ENCODE measurements at regions not wholly inside any gene's neighbourhood (a gene's known extent, or its start where the extent isn't known, plus 50 kb on each side); places are given as distances from the start of the nearest gene placed in this dataset.

GRCh38 chr1:56363007-56363770 lies 216.2 kb downstream of the PLPP3 start:
- no peak for TF ChIP-seq CTCF (conservative IDR thresholded peaks at IDR 0.05; ENCODE audit: low read depth)
- POLR2A ChIA-PET (ENCODE audit: low non-redundant PET), result no interaction called here
- no peak for DNase-seq (ENCODE audit: low spot score)
- no peak overlapping the region for H3K27ac ChIP-seq
- CTCF ChIA-PET, result no interaction called here

DNA sequence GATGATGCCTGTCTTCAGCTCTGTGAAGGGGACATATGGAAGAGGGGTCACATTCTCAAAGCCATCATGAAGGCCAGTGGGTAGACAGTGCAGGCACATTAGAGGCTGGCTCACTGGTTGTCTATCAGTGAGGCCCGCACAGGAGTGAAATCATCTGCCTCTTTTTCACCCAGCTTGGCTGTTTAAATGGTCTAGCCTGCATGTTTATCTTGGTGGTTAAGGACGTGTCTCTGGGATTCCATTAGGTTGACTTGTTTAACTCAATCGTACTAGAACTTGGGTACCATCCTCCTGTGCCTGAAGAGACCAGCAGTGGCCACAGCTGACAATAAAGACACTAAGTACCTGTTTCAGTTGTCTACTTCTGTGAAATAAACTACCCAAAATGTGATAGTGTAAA lies 219.3 kb downstream of the PLPP3 start:
- TF ChIP-seq CTCF (conservative IDR thresholded peaks at IDR 0.05; ENCODE audit: low read depth), result no peak
- CTCF ChIA-PET, result no interaction called here
- POLR2A ChIA-PET (ENCODE audit: low non-redundant PET), result no interaction called here

GRCh38 chr1:56359056-56359455 lies 220.3 kb downstream of the PLPP3 start:
- no peak overlapping the region for H3K27ac ChIP-seq
- POLR2A ChIA-PET (ENCODE audit: low non-redundant PET), result no interaction called here
- DNase-seq (ENCODE audit: low spot score), result no peak
- TF ChIP-seq CTCF (conservative IDR thresholded peaks at IDR 0.05; ENCODE audit: low read depth), result no peak
- CTCF ChIA-PET, result no interaction called here

More for the DNA sequence above, 219.3 kb downstream of the PLPP3 start:
- H3K27ac ChIP-seq, result no peak overlapping the region
- no peak for DNase-seq (ENCODE audit: low spot score)

GRCh38 chr1:56357927-56358690 lies 221.3 kb downstream of the PLPP3 start:
- no peak overlapping the region for H3K27ac ChIP-seq
- ChIA-PET POLR2A (ENCODE audit: low non-redundant PET) (no interaction called here), CTCF (no interaction called here)
- DNase-seq (ENCODE audit: low spot score), result no peak
- TF ChIP-seq CTCF (conservative IDR thresholded peaks at IDR 0.05; ENCODE audit: low read depth), result no peak

DNA sequence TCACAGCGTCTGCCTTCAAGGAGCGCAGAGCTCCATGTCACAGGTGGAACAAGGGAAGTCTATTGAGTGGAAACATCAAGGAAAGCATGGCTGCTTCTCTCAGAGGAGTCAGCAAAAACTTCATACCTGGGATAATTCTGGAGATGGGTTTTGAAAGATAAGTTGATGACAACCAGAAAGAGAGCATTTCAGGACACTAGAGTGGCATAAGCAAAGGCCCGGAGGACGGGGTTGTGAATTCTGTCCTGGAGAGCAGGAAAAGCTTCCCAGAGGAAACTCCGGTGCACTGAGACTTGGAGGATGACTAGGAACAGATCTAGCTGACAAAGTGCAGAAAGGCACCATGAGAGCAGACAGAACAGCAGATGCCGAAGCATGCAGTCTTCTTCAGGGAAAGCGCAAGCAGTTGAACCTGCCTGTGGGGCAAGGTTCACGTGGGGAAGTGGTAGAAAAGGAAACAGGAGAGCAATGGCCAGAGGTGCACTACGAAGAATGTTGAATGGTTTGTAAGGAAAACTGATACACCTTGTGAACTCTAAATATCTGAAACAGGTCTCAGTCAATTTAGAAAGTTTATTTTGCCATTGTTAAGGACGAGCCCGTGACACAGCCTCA lies 222.9 kb downstream of the PLPP3 start:
- no peak overlapping the region for H3K27ac ChIP-seq
- ChIA-PET CTCF (no interaction called here), POLR2A (ENCODE audit: low non-redundant PET) (no interaction called here)
- no peak for DNase-seq (ENCODE audit: low spot score)
- TF ChIP-seq CTCF (conservative IDR thresholded peaks at IDR 0.05; ENCODE audit: low read depth), result no peak

GRCh38 chr1:56355918-56356317 lies 223.4 kb downstream of the PLPP3 start:
- CTCF ChIA-PET, result interaction anchor here (0.7 kb wide), 1 partner anchor 350 kb away, joined by 6 read pairs; no protein-coding TSS in a partner anchor
- POLR2A ChIA-PET (ENCODE audit: low non-redundant PET), result no interaction called here
- no peak overlapping the region for H3K27ac ChIP-seq

More at GRCh38 chr1:56355918-56356317, 223.4 kb downstream of the PLPP3 start:
- DNase-seq (ENCODE audit: low spot score), result no peak
- TF ChIP-seq CTCF (conservative IDR thresholded peaks at IDR 0.05; ENCODE audit: low read depth), result no peak

Data from RWPE1 (cell line).